Gastrocnemius medialis (tissue), 4 donors: ENCODE measurements at regions not wholly inside any gene's neighbourhood (a gene's known extent, or its start where the extent isn't known, plus 50 kb on each side); places are given as distances from the start of the nearest gene placed in this dataset.

ENCODE experiments used
- POLR2A ChIP-seq, 2 donors: fragments of 450-650 bp; IDR thresholded peaks; one replicate each; pipeline ENCODE4 v1.6.1; 2017; ENCODE audit warnings: antibody characterized with exemption in 2 of 2, mild to moderate bottlenecking in 2 of 2, moderate library complexity in 2 of 2
- TF ChIP-seq, protein P1 (sequence below), 5 experiments: fragments of 450-650 bp in 3 of 5; fragments of 200-600 bp in 2 of 5; sonication (generic) in 2 of 5; IDR thresholded peaks in 4 of 5; conservative IDR thresholded peaks in 1 of 5; 1 replicate in 4 of 5; 2 replicates in 1 of 5; pipeline ENCODE4 v1.5.1; 2016 to 2019; ENCODE audit warnings: antibody characterized with exemption in 5 of 5, mild to moderate bottlenecking in 3 of 5, moderate library complexity in 3 of 5

DNA sequence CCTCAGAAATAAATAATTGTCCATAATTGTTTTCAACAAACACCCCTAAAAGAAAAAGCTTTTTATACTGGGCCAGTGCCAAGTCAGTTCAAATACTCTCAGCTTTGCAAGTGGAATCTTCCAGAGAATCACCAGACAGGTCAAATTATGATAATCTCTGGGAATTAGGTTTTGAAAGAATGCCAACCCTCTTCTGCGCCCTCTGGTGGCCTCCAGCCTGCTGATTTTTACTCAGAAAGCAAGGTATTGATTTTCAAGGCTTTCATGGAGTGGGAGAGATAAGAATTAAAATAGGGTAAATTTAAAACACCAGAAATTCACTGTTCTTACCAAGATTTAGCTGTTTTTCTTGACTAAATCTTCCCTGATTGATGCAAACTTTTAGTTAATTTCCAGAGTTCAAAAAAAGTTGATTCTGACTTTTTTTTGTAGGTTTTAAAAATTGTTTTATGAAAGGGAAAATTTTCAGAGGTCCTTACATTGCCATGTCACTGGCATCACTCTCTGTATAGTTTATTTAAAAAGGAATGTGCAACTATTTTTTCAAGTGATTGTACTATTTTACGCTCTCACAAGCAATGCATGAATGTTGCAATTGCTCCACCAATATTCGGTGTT, 282.9 kb upstream of the TNP1 start:
- TF ChIP-seq, protein P1, sequence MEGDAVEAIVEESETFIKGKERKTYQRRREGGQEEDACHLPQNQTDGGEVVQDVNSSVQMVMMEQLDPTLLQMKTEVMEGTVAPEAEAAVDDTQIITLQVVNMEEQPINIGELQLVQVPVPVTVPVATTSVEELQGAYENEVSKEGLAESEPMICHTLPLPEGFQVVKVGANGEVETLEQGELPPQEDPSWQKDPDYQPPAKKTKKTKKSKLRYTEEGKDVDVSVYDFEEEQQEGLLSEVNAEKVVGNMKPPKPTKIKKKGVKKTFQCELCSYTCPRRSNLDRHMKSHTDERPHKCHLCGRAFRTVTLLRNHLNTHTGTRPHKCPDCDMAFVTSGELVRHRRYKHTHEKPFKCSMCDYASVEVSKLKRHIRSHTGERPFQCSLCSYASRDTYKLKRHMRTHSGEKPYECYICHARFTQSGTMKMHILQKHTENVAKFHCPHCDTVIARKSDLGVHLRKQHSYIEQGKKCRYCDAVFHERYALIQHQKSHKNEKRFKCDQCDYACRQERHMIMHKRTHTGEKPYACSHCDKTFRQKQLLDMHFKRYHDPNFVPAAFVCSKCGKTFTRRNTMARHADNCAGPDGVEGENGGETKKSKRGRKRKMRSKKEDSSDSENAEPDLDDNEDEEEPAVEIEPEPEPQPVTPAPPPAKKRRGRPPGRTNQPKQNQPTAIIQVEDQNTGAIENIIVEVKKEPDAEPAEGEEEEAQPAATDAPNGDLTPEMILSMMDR (IDR thresholded peaks at IDR 0.05 in 4 of 5, conservative IDR thresholded peaks at IDR 0.05 in 1 of 5): peak in 3 of 5 experiments; percentile 28 to 52 (median 35)
- TF ChIP-seq POLR2A (IDR thresholded peaks at IDR 0.05): no peak
